ENCODE measurements at regions not wholly inside any gene's neighbourhood (a gene's known extent, or its start where the extent isn't known, plus 50 kb on each side); places are given as distances from the start of the nearest gene placed in this dataset.

- Histone ChIP-seq H2AFZ (ENCODE audit: low read depth) (no peak overlapping the region), H3K4me1 (ENCODE audit: control insufficient read depth in 1 of 2, insufficient read depth in 2 of 2, low read depth in 1 of 2, low read length in 1 of 2) (no peaks in the 10 kb centered on the region), H3K36me3 (replicated peaks in 1 of 2; ENCODE audit: control insufficient read depth in 1 of 2, insufficient read depth in 2 of 2, low read length in 1 of 2) (no peaks in the 10 kb centered on the region), H3K9ac (no peak overlapping the region), H3K9me2 (no peaks in the 10 kb centered on the region), H3F3A (replicated peaks; ENCODE audit: insufficient read depth) (no peaks in the 10 kb centered on the region), H3K4me2 (no peak overlapping the region), H3K9me3 (no peaks in the 10 kb centered on the region), H3K27ac (ENCODE audit: low read depth in 2 of 2, low read length in 1 of 2) (no peak overlapping the region), H4K20me1 (ENCODE audit: insufficient read depth) (no peaks in the 10 kb centered on the region), H3K27me3 (ENCODE audit: insufficient read depth) (no peaks in the 10 kb centered on the region), H3K4me3 (ENCODE audit: low read depth in 2 of 2, low read length in 1 of 2) (no peak overlapping the region), H3K79me2 (ENCODE audit: insufficient read depth) (no peaks in the 10 kb centered on the region)
- POLR2A ChIA-PET, result interaction anchor here (0.7 kb wide), 1 partner anchor 101 kb away, joined by 8 read pairs; no protein-coding TSS in a partner anchor
- no peak for DNase-seq
- CTCF ChIA-PET, result interaction anchor here (2.0 kb wide), 1 partner anchor 17 kb away, joined by 4 read pairs; no protein-coding TSS in a partner anchor
- TF ChIP-seq EP300 (IDR thresholded peaks at IDR 0.05; ENCODE audit: borderline replicate concordance in 1 of 2, low read depth in 1 of 2, low read length in 1 of 2) (no peak), MEF2A (IDR thresholded peaks at IDR 0.05; ENCODE audit: borderline replicate concordance, low read depth) (no peak), SMC3 (IDR thresholded peaks at IDR 0.05; ENCODE audit: low read depth, low read length) (no peak), PBX3 (IDR thresholded peaks at IDR 0.05) (no peak), EZH2phosphoT487 (IDR thresholded peaks at IDR 0.05; ENCODE audit: borderline replicate concordance, low read depth) (no peak), TCF12 (IDR thresholded peaks at IDR 0.05) (no peak), REST (IDR thresholded peaks at IDR 0.05; ENCODE audit: low read depth, low read length) (no peak), YY1 (IDR thresholded peaks at IDR 0.05; ENCODE audit: low read depth) (no peak), RCOR1 (IDR thresholded peaks at IDR 0.05; ENCODE audit: low read length) (no peak), TAF1 (IDR thresholded peaks at IDR 0.05; ENCODE audit: borderline replicate concordance, low read depth, low read length) (no peak), MAX (IDR thresholded peaks at IDR 0.05; ENCODE audit: low read depth) (no peak), POLR2AphosphoS5 (IDR thresholded peaks at IDR 0.05; ENCODE audit: low read depth, low read length) (no peak)
- WGBS (ENCODE audit: low lambda C conversion rate), result 47% methylated on average over 7 of the region's 7 CpGs
These were observed 171.3 kb upstream of the SOX6 start for GRCh38 chr11:16527525-16528246.

- Histone ChIP-seq H3K36me3 (replicated peaks in 1 of 2; ENCODE audit: control insufficient read depth in 1 of 2, insufficient read depth in 2 of 2, low read length in 1 of 2) (no peaks in the 10 kb centered on the region), H3K4me1 (ENCODE audit: control insufficient read depth in 1 of 2, insufficient read depth in 2 of 2, low read depth in 1 of 2, low read length in 1 of 2) (no peaks in the 10 kb centered on the region), H3K79me2 (ENCODE audit: insufficient read depth) (no peaks in the 10 kb centered on the region), H3K27ac (ENCODE audit: low read depth in 2 of 2, low read length in 1 of 2) (no peak overlapping the region), H3K4me2 (no peak overlapping the region), H3K4me3 (ENCODE audit: low read depth in 2 of 2, low read length in 1 of 2) (no peak overlapping the region), H2AFZ (ENCODE audit: low read depth) (no peak overlapping the region), H3K27me3 (ENCODE audit: insufficient read depth) (no peaks in the 10 kb centered on the region), H3K9me2 (no peaks in the 10 kb centered on the region), H4K20me1 (ENCODE audit: insufficient read depth) (no peaks in the 10 kb centered on the region), H3K9ac (no peak overlapping the region), H3K9me3 (no peaks in the 10 kb centered on the region), H3F3A (replicated peaks; ENCODE audit: insufficient read depth) (no peaks in the 10 kb centered on the region)
- ChIA-PET CTCF (no interaction called here), POLR2A (interaction anchor here (0.7 kb wide), 1 partner anchor 100 kb away, joined by 8 read pairs; no protein-coding TSS in a partner anchor)
- WGBS (ENCODE audit: low lambda C conversion rate), result 12% methylated on average over 1 of the region's 1 CpG
- TF ChIP-seq TCF12 (IDR thresholded peaks at IDR 0.05), result no peak
- no peak for TF ChIP-seq CHD2 (IDR thresholded peaks at IDR 0.05; ENCODE audit: low read length, partially characterized antibody)
- TF ChIP-seq SMC3 (IDR thresholded peaks at IDR 0.05; ENCODE audit: low read depth, low read length), result no peak
- no peak for TF ChIP-seq NFIC (IDR thresholded peaks at IDR 0.05; ENCODE audit: borderline replicate concordance)
- TF ChIP-seq MXI1 (IDR thresholded peaks at IDR 0.05; ENCODE audit: low read depth, low read length), result no peak
- no peak for TF ChIP-seq MEF2A (IDR thresholded peaks at IDR 0.05; ENCODE audit: borderline replicate concordance, low read depth)
- no peak for TF ChIP-seq FOXJ3 (CRISPR knock-in tag; IDR thresholded peaks at IDR 0.05)
- TF ChIP-seq CTCF (IDR thresholded peaks at IDR 0.05), result no peak
- TF ChIP-seq FOSL2 (IDR thresholded peaks at IDR 0.05; ENCODE audit: borderline replicate concordance, low read depth), result no peak
- no peak for TF ChIP-seq RXRA (IDR thresholded peaks at IDR 0.05; ENCODE audit: borderline replicate concordance, low read depth)
- TF ChIP-seq GABPA (IDR thresholded peaks at IDR 0.05; ENCODE audit: low read depth), result no peak
- TF ChIP-seq RCOR1 (IDR thresholded peaks at IDR 0.05; ENCODE audit: low read length), result no peak
- TF ChIP-seq TAF1 (IDR thresholded peaks at IDR 0.05; ENCODE audit: borderline replicate concordance, low read depth, low read length), result no peak
- TF ChIP-seq EZH2phosphoT487 (IDR thresholded peaks at IDR 0.05; ENCODE audit: borderline replicate concordance, low read depth), result no peak
- DNase-seq, result no peak
These were observed 170.6 kb upstream of the SOX6 start for GRCh38 chr11:16526947-16527346.

Measured in SK-N-SH (cell line).